Activated CD4-positive, alpha-beta T cell treated with anti-CD3 and anti-CD28 coated beads, Interleukin-2, amount 50 U/mL, for 4 hours (primary cell): ENCODE measurements at regions not wholly inside any gene's neighbourhood (a gene's known extent, or its start where the extent isn't known, plus 50 kb on each side); places are given as distances from the start of the nearest gene placed in this dataset.

ENCODE experiments used
- DNase-seq, 2 experiments: peaks; one replicate each; pipeline ENCODE4 v3.0.0-alpha.2; 2020

- no peak for DNase-seq
Measured at GRCh38 chr7:142313528-142313927, 55.7 kb upstream of the PRSS58 start.

DNA sequence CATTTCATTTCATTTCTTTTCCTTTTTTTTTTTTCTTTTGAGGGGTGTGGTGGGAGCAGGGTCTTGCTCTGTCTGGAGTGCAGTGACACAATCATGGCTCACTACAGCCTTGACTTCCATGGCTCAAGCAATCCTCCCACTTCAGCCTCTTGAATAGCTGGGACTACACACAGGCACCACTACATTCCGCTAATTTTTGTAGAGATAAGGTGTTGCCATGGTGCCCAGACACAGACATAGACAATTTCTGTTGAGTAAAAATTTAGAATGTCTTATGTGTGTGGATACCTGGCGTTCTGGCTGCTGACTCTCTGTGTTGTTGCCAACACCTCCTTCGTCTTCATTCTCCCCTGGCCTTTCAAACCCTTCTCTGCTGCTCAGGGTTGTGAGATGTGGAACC, 54.0 kb upstream of the PRSS58 start:
- no peak for DNase-seq

- no peak for DNase-seq
Measured at GRCh38 chr7:142308918-142309317, 51.1 kb upstream of the PRSS58 start.

DNA sequence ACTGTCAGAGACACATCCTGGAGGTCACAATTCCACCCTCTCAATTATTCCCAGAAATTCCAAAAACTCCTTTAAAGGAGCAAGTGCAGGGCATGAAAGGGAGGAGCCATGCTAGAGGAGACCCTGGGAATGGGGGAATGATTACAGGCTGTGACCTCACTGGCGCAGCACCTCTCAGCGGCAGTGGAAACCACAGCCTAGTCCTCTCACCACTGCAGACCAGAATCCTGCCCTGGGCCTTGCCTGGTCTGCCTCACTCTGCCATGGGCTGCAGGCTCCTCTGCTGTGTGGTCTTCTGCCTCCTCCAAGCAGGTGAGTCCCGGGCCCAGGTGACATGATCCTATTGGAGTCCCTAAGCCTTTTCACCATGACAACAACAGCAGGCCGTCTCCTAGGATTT, 50.5 kb upstream of the PRSS58 start:
- DNase-seq = no peak
